ENCODE measurements at regions not wholly inside any gene's neighbourhood (a gene's known extent, or its start where the extent isn't known, plus 50 kb on each side); places are given as distances from the start of the nearest gene placed in this dataset.

- Histone ChIP-seq H3K27me3 (no peaks in the 10 kb centered on the region), H3K36me3 (no peaks in the 10 kb centered on the region), H3K4me3 (no peak overlapping the region), H3K4me1 (ENCODE audit: low read depth) (peaks cover 17% of the 10 kb centered on the region), H3K9me3 (ENCODE audit: low read depth) (no peaks in the 10 kb centered on the region), H3K27ac (no peak overlapping the region)
- no peak for TF ChIP-seq CTCF (IDR thresholded peaks at IDR 0.05; ENCODE audit: low read depth, low read length)
- no peak for DNase-seq (ENCODE audit: low read depth in 1 of 2, low spot score in 1 of 2)
These were observed 145.6 kb upstream of the NCK2 start for GRCh38 chr2:105598829-105599698.

- no peak overlapping the region for H3K27ac ChIP-seq
- no peak for DNase-seq (ENCODE audit: low read depth in 1 of 2, low spot score in 1 of 2)
- H3K4me3 ChIP-seq = no peak overlapping the region
- H3K9me3 ChIP-seq (ENCODE audit: low read depth) = no peaks in the 10 kb centered on the region
- TF ChIP-seq CTCF (IDR thresholded peaks at IDR 0.05; ENCODE audit: low read depth, low read length) = no peak
- no peaks in the 10 kb centered on the region for H3K27me3 ChIP-seq
- peaks cover 17% of the 10 kb centered on the region for H3K4me1 ChIP-seq (ENCODE audit: low read depth)
- no peaks in the 10 kb centered on the region for H3K36me3 ChIP-seq
These were observed 146.6 kb upstream of the NCK2 start for GRCh38 chr2:105597806-105598803.

- H3K4me1 ChIP-seq (ENCODE audit: low read depth) = peaks cover 21% of the 10 kb centered on the region
- H3K27ac ChIP-seq = no peak overlapping the region
- no peak for DNase-seq (ENCODE audit: low read depth in 1 of 2, low spot score in 1 of 2)
- TF ChIP-seq CTCF (IDR thresholded peaks at IDR 0.05; ENCODE audit: low read depth, low read length) = no peak
- no peaks in the 10 kb centered on the region for H3K36me3 ChIP-seq
- no peaks in the 10 kb centered on the region for H3K27me3 ChIP-seq
- no peak overlapping the region for H3K4me3 ChIP-seq
- H3K9me3 ChIP-seq (ENCODE audit: low read depth) = no peaks in the 10 kb centered on the region
These were observed 147.5 kb upstream of the NCK2 start for GRCh38 chr2:105597011-105597805.

GRCh38 chr2:105596411-105596921, 148.2 kb upstream of the NCK2 start:
- peaks cover 20% of the 10 kb centered on the region for H3K4me1 ChIP-seq (ENCODE audit: low read depth)
- no peaks in the 10 kb centered on the region for H3K27me3 ChIP-seq
- DNase-seq (ENCODE audit: low read depth in 1 of 2, low spot score in 1 of 2) = no peak
- H3K36me3 ChIP-seq = no peaks in the 10 kb centered on the region
- H3K27ac ChIP-seq = no peak overlapping the region
- no peak overlapping the region for H3K4me3 ChIP-seq
- TF ChIP-seq CTCF (IDR thresholded peaks at IDR 0.05; ENCODE audit: low read depth, low read length) = no peak
- H3K9me3 ChIP-seq (ENCODE audit: low read depth) = no peaks in the 10 kb centered on the region

GRCh38 chr2:105595536-105595935, 149.2 kb upstream of the NCK2 start:
- no peak for TF ChIP-seq CTCF (IDR thresholded peaks at IDR 0.05; ENCODE audit: low read depth, low read length)
- H3K36me3 ChIP-seq = no peaks in the 10 kb centered on the region
- H3K4me1 ChIP-seq (ENCODE audit: low read depth) = peaks cover 10% of the 10 kb centered on the region
- H3K9me3 ChIP-seq (ENCODE audit: low read depth) = no peaks in the 10 kb centered on the region
- H3K4me3 ChIP-seq = no peak overlapping the region
- DNase-seq (ENCODE audit: low read depth in 1 of 2, low spot score in 1 of 2) = no peak
- no peak overlapping the region for H3K27ac ChIP-seq
- H3K27me3 ChIP-seq = no peaks in the 10 kb centered on the region

Measured in cardiac muscle cell (in vitro differentiated cells and primary cell).